HL-60 (cell line): ENCODE measurements at regions not wholly inside any gene's neighbourhood (a gene's known extent, or its start where the extent isn't known, plus 50 kb on each side); places are given as distances from the start of the nearest gene placed in this dataset.

Experiments used
- CTCF ChIP-seq: IDR thresholded peaks from one replicate; pipeline ENCODE4 v1.5.1; 2011; ENCODE audit warnings: low read length, control low read depth, inconsistent platforms; ENCODE audit not compliant: insufficient read depth
- GABPA ChIP-seq: IDR thresholded peaks from 2 replicates; pipeline ENCODE4 v1.6.1; 2012; ENCODE audit warnings: low read depth
- POLR2AphosphoS5 ChIP-seq: IDR thresholded peaks from 2 replicates; pipeline ENCODE4 v1.6.1; 2012; ENCODE audit warnings: low read depth

GRCh38 chr7:81629702-81630101 is 140.1 kb downstream of the HGF start:
- TF ChIP-seq GABPA (no peak), CTCF (no peak), POLR2AphosphoS5 (no peak)
